ENCODE measurements at regions not wholly inside any gene's neighbourhood (a gene's known extent, or its start where the extent isn't known, plus 50 kb on each side); places are given as distances from the start of the nearest gene placed in this dataset.

DNA sequence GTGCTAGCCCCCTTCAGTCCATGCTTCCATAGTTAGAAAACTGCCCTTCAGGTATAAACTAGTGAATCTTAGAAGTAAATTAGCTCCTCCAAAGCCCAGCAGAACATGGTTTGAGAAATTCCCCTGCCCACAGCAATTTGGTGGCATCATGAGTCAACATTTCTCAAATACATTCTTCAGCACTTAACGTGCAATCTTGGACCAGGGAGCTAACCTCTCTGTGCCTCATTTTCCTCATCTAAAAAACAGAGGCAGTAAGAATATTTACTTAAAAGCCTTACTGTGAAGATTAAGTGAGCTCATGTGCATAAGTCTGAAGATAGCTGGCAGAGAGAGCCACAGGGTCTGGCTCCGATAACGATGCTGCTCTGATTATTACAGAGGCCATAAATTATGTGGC is 800.7 kb upstream of the AMELY start:
- no peaks in the 10 kb centered on the region for H3K9me3 ChIP-seq
- intact Hi-C loops (cut with DNase I; ENCODE audit: low total_unique reads) (no loop called here), in situ Hi-C loops (cut with MboI; ENCODE audit: low pct_ligation_motif_present in 1 of 4, low pct_unique_long_range_greater_than_20kb in 1 of 4, low sequenced_read_pairs in 3 of 4) (no loop called here)
- H3K4me1 ChIP-seq, result no peaks in the 10 kb centered on the region
- 73% methylated on average over 3 of the region's 3 CpGs; no CpG with 5 or more reads in 1 of the 2 donors for WGBS, 2 donors (ENCODE audit: low coverage in 1 of 2)
- no peaks in the 10 kb centered on the region for H3K36me3 ChIP-seq
- H3K4me3 ChIP-seq, result no peak overlapping the region
- no peak overlapping the region for H3K27ac ChIP-seq
- TF ChIP-seq, protein P1, sequence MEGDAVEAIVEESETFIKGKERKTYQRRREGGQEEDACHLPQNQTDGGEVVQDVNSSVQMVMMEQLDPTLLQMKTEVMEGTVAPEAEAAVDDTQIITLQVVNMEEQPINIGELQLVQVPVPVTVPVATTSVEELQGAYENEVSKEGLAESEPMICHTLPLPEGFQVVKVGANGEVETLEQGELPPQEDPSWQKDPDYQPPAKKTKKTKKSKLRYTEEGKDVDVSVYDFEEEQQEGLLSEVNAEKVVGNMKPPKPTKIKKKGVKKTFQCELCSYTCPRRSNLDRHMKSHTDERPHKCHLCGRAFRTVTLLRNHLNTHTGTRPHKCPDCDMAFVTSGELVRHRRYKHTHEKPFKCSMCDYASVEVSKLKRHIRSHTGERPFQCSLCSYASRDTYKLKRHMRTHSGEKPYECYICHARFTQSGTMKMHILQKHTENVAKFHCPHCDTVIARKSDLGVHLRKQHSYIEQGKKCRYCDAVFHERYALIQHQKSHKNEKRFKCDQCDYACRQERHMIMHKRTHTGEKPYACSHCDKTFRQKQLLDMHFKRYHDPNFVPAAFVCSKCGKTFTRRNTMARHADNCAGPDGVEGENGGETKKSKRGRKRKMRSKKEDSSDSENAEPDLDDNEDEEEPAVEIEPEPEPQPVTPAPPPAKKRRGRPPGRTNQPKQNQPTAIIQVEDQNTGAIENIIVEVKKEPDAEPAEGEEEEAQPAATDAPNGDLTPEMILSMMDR (IDR thresholded peaks at IDR 0.05), result no peak
- no peak for TF ChIP-seq POLR2A (IDR thresholded peaks at IDR 0.05)
- no peak for TF ChIP-seq POLR2AphosphoS5 (IDR thresholded peaks at IDR 0.05)
- TF ChIP-seq EP300 (IDR thresholded peaks at IDR 0.05; ENCODE audit: low read depth), result no peak
- no peak for DNase-seq
- no peaks in the 10 kb centered on the region for H3K27me3 ChIP-seq

DNA sequence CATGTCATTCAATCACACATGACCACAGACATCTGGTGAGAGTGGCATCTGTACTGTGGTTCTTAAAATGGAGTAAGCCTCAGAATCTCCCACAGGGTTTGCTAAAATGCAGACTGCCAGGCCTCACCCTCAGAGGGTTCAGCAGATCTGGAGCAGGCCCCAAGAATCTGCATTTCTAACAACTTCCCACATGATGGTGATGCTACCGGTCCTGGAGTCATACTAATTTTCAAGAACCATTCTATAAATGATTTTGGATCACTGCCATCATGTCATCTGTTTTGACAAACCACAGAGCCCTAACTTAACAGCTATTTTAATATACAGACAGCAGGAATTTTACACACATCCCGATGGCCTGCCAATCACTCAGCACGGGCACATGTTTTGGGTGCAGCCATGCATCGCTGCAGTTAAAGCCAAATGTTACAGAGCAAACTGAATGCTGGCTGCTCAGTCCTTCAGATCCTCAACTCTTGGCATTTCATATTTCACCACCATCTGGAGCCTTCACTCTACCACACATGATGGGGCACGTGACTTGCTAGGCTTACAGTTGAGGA is 792.1 kb upstream of the AMELY start:
- Histone ChIP-seq H3K9me3 (no peaks in the 10 kb centered on the region), H3K4me3 (no peak overlapping the region), H3K4me1 (no peaks in the 10 kb centered on the region), H3K27ac (no peak overlapping the region), H3K27me3 (no peaks in the 10 kb centered on the region), H3K36me3 (no peaks in the 10 kb centered on the region)
- TF ChIP-seq POLR2A (IDR thresholded peaks at IDR 0.05) (no peak), EP300 (IDR thresholded peaks at IDR 0.05; ENCODE audit: low read depth) (no peak), POLR2AphosphoS5 (IDR thresholded peaks at IDR 0.05) (no peak)
- TF ChIP-seq, protein P1 (IDR thresholded peaks at IDR 0.05), result no peak
- intact Hi-C loops (cut with DNase I; ENCODE audit: low total_unique reads) (no loop called here), in situ Hi-C loops (cut with MboI; ENCODE audit: low pct_ligation_motif_present in 1 of 4, low pct_unique_long_range_greater_than_20kb in 1 of 4, low sequenced_read_pairs in 3 of 4) (no loop called here)
- no peak for DNase-seq
- WGBS, 2 donors (ENCODE audit: low coverage in 1 of 2), result no CpG with 5 or more reads among the region's 5 CpGs

DNA sequence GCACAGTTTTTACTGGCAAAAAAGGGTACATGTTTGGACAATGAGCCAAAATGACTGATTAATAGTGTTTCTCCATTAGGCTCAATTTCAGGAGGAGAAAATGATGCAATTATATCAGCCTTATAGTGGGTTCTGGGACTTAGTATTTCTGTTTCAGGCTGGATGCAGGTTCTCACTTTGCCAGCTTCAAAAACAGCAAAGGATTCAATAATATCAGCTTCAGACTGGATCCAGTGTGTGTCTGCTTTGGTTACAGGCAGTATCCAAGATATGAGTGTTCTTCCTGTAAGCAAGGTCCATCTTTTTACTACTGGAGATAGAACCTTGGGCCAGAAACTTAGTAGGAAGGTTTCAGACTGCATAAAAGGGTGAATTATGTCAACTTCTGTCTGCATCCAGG is 790.9 kb upstream of the AMELY start:
- no peak overlapping the region for H3K4me3 ChIP-seq
- TF ChIP-seq, protein P1 (IDR thresholded peaks at IDR 0.05), result no peak
- TF ChIP-seq EP300 (IDR thresholded peaks at IDR 0.05; ENCODE audit: low read depth) (no peak), POLR2AphosphoS5 (IDR thresholded peaks at IDR 0.05) (no peak), POLR2A (IDR thresholded peaks at IDR 0.05) (no peak)
- no peak for DNase-seq
- intact Hi-C loops (cut with DNase I; ENCODE audit: low total_unique reads) (no loop called here), in situ Hi-C loops (cut with MboI; ENCODE audit: low pct_ligation_motif_present in 1 of 4, low pct_unique_long_range_greater_than_20kb in 1 of 4, low sequenced_read_pairs in 3 of 4) (no loop called here)
- no peak overlapping the region for H3K27ac ChIP-seq
- no peaks in the 10 kb centered on the region for H3K4me1 ChIP-seq
- H3K9me3 ChIP-seq, result no peaks in the 10 kb centered on the region
- H3K27me3 ChIP-seq, result no peaks in the 10 kb centered on the region
- no peaks in the 10 kb centered on the region for H3K36me3 ChIP-seq

DNA sequence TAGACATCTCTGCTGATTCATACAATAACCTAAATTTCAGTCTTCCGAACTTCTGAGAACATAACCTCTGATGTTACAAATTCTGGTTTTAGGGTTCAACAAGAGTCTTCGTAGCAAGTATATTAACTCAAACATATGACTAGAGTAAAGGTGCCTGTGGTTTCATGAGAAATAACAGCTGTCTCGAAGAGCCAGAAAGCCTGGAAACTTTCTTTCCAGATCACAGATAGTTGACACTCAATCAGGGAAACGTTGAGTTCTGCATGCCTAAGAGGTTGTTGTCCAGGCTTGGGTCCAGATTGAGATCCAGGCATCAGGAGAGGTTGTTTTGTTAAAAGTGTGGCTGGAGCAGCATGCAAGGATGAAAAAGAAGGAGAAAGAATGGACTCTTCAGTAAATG is 790.1 kb upstream of the AMELY start:
- in situ Hi-C loops (cut with MboI; ENCODE audit: low pct_ligation_motif_present in 1 of 4, low pct_unique_long_range_greater_than_20kb in 1 of 4, low sequenced_read_pairs in 3 of 4) (no loop called here), intact Hi-C loops (cut with DNase I; ENCODE audit: low total_unique reads) (no loop called here)
- Histone ChIP-seq H3K36me3 (no peaks in the 10 kb centered on the region), H3K4me1 (no peaks in the 10 kb centered on the region), H3K27ac (no peak overlapping the region), H3K27me3 (no peaks in the 10 kb centered on the region), H3K4me3 (no peak overlapping the region), H3K9me3 (no peaks in the 10 kb centered on the region)
- TF ChIP-seq POLR2A (IDR thresholded peaks at IDR 0.05) (no peak), POLR2AphosphoS5 (IDR thresholded peaks at IDR 0.05) (no peak), EP300 (IDR thresholded peaks at IDR 0.05; ENCODE audit: low read depth) (no peak)
- TF ChIP-seq, protein P1 (IDR thresholded peaks at IDR 0.05), result no peak
- 88% methylated on average over 2 of the region's 4 CpGs; no CpG with 5 or more reads in 1 of the 2 donors for WGBS, 2 donors (ENCODE audit: low coverage in 1 of 2)
- no peak for DNase-seq

Measured in transverse colon (tissue), 4 donors.